ENCODE measurements at regions not wholly inside any gene's neighbourhood (a gene's known extent, or its start where the extent isn't known, plus 50 kb on each side); places are given as distances from the start of the nearest gene placed in this dataset.

DNA sequence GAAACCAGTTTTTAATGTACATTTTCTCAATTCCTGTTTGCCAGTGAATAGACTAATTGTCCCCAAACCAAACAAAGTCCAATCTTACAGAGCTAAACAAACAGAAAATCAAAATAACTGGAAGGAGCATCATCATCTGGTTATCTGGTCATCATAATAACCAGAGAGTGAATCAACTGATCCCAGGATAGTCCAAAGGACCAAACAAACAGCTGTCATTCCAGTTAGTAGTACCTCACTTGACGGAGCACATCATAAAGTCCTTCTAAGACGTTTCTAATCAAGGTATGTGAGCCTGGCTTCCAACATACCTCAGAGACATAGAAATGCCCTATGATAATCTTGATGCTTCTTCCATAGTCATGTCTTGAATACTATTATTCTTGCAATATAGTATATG, 240.5 kb downstream of the LTN1 start:
- DNase-seq (ENCODE audit: low read depth), result no peak
- in situ Hi-C loops (cut with HindIII; ENCODE audit: low sequenced_read_pairs), result no loop called here
- TF ChIP-seq, protein P1, sequence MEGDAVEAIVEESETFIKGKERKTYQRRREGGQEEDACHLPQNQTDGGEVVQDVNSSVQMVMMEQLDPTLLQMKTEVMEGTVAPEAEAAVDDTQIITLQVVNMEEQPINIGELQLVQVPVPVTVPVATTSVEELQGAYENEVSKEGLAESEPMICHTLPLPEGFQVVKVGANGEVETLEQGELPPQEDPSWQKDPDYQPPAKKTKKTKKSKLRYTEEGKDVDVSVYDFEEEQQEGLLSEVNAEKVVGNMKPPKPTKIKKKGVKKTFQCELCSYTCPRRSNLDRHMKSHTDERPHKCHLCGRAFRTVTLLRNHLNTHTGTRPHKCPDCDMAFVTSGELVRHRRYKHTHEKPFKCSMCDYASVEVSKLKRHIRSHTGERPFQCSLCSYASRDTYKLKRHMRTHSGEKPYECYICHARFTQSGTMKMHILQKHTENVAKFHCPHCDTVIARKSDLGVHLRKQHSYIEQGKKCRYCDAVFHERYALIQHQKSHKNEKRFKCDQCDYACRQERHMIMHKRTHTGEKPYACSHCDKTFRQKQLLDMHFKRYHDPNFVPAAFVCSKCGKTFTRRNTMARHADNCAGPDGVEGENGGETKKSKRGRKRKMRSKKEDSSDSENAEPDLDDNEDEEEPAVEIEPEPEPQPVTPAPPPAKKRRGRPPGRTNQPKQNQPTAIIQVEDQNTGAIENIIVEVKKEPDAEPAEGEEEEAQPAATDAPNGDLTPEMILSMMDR (IDR thresholded peaks at IDR 0.05; ENCODE audit: low read depth, low read length, missing control alignments), result no peak
- no peak overlapping the region for H3K4me3 ChIP-seq (ENCODE audit: low read depth, low read length)

DNA sequence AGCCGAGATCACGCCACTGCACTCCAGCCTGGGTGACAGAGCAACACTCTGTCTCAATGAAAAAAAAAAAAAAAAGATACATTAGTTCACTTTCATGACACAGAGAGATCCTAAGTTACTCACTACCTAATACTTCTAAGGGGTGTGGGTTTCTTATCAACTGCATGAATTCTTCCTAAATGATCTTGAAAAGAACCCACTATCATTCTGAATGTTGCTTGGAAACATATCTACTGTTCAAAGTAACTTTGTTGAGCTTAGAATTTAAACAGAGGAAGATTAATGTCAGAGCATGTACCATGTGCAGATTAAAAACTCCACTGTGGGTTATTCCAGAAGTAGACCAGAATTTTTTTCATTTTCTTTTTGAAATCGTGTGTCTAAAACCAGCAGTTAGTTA, 241.5 kb downstream of the LTN1 start:
- in situ Hi-C loops (cut with HindIII; ENCODE audit: low sequenced_read_pairs), result no loop called here
- no peak for DNase-seq (ENCODE audit: low read depth)
- no peak overlapping the region for H3K4me3 ChIP-seq (ENCODE audit: low read depth, low read length)
- TF ChIP-seq, protein P1 (IDR thresholded peaks at IDR 0.05; ENCODE audit: low read depth, low read length, missing control alignments), result no peak

DNA sequence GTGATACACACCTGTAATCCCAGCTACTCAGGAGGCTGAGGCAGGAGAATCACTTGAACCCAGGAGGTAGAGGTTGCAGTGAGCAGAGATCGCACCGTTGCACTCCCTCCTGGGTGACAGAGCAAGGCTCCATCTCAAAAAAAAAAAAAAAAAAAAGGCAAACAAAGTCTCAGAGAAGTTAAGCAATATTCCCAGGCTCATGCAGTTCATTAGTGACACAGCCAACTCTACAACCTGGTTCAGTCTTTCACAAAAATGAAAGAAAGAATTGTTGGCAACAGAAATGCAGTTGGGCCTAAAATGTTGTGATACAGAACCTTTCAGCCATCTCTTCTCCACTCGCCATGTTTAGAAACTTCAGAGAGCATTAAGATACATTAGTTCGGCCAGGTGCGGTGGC, 242.1 kb downstream of the LTN1 start:
- H3K4me3 ChIP-seq (ENCODE audit: low read depth, low read length), result no peak overlapping the region
- in situ Hi-C loops (cut with HindIII; ENCODE audit: low sequenced_read_pairs), result no loop called here
- TF ChIP-seq, protein P1 (IDR thresholded peaks at IDR 0.05; ENCODE audit: low read depth, low read length, missing control alignments), result no peak
- no peak for DNase-seq (ENCODE audit: low read depth)

DNA sequence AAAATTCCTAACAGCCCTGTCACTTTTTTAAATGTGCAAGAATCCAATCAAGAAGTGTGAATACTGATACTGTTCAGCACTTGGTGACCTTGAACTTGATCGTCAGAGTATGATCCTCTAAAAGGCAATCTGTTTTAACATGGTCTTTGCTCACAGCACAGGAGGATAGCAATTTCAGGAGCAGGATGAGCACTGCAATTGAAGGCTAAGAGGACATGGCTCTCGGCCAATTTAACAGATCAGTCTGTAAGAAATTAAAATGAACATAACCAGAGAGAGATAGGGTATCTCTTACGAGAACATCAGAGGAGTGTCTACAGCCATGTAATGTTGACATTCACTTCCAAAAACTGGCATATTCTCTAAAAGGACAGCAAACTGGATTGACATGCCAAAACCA, 243.1 kb downstream of the LTN1 start:
- no peak overlapping the region for H3K4me3 ChIP-seq (ENCODE audit: low read depth, low read length)
- DNase-seq (ENCODE audit: low read depth), result no peak
- TF ChIP-seq, protein P1 (IDR thresholded peaks at IDR 0.05; ENCODE audit: low read depth, low read length, missing control alignments), result no peak
- in situ Hi-C loops (cut with HindIII; ENCODE audit: low sequenced_read_pairs), result loop anchor here (25.0 kb wide), 1 partner anchor 1887 kb away; no protein-coding TSS in a partner anchor

DNA sequence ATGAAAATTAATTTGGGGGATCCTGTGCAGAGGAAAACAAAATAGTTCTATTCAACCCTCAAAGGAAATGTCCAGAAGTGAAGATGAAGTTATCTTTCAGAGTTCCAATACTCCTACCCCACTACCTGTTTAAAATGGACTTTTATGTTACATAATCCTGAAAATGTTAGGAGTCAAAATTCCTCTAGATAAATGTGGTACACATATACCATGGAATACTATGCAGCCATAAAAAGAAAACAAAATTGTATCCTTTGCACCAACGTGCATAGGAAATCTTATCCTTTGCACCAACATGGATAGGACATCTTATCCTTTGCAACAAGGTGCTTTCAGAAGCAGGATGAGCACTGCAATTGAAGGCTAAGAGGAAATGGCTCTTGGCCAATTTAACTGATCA, 245.2 kb downstream of the LTN1 start:
- H3K4me3 ChIP-seq (ENCODE audit: low read depth, low read length), result no peak overlapping the region
- DNase-seq (ENCODE audit: low read depth), result no peak
- in situ Hi-C loops (cut with HindIII; ENCODE audit: low sequenced_read_pairs), result loop anchor here (25.0 kb wide), 1 partner anchor 1885 kb away; no protein-coding TSS in a partner anchor
- TF ChIP-seq, protein P1 (IDR thresholded peaks at IDR 0.05; ENCODE audit: low read depth, low read length, missing control alignments), result no peak

DNA sequence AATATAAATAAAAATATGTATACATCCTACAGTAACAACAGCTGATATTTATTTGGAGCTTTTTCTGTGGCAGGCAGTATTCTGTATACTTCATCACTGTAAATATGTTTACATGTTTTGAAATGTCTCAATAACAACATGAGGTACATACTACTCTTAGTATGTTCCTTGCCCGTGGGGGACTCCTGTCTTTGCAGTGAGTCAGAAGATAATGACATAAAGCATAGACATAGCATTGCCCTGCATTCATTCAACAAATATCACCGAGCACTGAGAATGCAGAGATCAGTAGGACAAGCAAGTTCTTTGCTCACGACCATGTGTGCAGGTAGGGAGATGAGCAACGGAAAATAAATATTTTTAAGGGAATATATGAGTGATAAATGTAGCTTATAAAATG, 246.5 kb downstream of the LTN1 start:
- TF ChIP-seq, protein P1 (IDR thresholded peaks at IDR 0.05; ENCODE audit: low read depth, low read length, missing control alignments), result no peak
- no peak for DNase-seq (ENCODE audit: low read depth)
- H3K4me3 ChIP-seq (ENCODE audit: low read depth, low read length), result no peak overlapping the region
- in situ Hi-C loops (cut with HindIII; ENCODE audit: low sequenced_read_pairs), result loop anchor here (25.0 kb wide), 1 partner anchor 1884 kb away; no protein-coding TSS in a partner anchor

Measured in astrocyte of the cerebellum (primary cell).